Body of pancreas (tissue), 4 donors: ENCODE measurements at regions not wholly inside any gene's neighbourhood (a gene's known extent, or its start where the extent isn't known, plus 50 kb on each side); places are given as distances from the start of the nearest gene placed in this dataset.

Experiments used
- POLR2A ChIP-seq, 3 donors: fragments of 450-650 bp; IDR thresholded peaks; one replicate each; pipeline ENCODE4 v1.6.1; 2016; ENCODE audit warnings: antibody characterized with exemption in 3 of 3, mild to moderate bottlenecking in 2 of 3
- TF ChIP-seq, protein P1 (sequence below), 7 experiments: fragments of 450-650 bp in 4 of 7; fragments of 200-600 bp in 3 of 7; sonication (generic) in 3 of 7; IDR thresholded peaks; one replicate each; pipeline ENCODE4 v1.5.1; 2016 to 2019; ENCODE audit warnings: antibody characterized with exemption in 7 of 7

DNA sequence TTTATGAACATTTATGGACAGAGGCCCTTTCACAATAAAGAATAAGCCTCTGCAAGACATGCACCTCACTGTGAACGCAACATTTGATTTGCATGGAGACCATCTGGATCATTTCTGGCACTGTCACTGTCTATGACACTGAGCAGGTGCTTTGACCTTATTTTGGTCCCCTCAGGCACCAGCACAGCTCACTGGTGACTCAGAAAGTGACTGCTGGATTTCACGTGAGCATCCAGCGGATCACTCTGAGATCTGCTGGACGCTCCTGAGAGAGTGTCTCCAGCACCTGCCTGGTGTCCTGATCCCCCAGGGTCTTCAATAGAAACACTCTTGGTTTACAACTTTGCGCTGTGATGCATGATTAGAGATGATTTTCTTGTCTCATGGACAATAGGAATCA, 375.7 kb downstream of the TENT5A start:
- TF ChIP-seq, protein P1, sequence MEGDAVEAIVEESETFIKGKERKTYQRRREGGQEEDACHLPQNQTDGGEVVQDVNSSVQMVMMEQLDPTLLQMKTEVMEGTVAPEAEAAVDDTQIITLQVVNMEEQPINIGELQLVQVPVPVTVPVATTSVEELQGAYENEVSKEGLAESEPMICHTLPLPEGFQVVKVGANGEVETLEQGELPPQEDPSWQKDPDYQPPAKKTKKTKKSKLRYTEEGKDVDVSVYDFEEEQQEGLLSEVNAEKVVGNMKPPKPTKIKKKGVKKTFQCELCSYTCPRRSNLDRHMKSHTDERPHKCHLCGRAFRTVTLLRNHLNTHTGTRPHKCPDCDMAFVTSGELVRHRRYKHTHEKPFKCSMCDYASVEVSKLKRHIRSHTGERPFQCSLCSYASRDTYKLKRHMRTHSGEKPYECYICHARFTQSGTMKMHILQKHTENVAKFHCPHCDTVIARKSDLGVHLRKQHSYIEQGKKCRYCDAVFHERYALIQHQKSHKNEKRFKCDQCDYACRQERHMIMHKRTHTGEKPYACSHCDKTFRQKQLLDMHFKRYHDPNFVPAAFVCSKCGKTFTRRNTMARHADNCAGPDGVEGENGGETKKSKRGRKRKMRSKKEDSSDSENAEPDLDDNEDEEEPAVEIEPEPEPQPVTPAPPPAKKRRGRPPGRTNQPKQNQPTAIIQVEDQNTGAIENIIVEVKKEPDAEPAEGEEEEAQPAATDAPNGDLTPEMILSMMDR (IDR thresholded peaks at IDR 0.05) = no peak
- no peak for TF ChIP-seq POLR2A (IDR thresholded peaks at IDR 0.05)
